ENCODE measurements at regions not wholly inside any gene's neighbourhood (a gene's known extent, or its start where the extent isn't known, plus 50 kb on each side); places are given as distances from the start of the nearest gene placed in this dataset.

DNA sequence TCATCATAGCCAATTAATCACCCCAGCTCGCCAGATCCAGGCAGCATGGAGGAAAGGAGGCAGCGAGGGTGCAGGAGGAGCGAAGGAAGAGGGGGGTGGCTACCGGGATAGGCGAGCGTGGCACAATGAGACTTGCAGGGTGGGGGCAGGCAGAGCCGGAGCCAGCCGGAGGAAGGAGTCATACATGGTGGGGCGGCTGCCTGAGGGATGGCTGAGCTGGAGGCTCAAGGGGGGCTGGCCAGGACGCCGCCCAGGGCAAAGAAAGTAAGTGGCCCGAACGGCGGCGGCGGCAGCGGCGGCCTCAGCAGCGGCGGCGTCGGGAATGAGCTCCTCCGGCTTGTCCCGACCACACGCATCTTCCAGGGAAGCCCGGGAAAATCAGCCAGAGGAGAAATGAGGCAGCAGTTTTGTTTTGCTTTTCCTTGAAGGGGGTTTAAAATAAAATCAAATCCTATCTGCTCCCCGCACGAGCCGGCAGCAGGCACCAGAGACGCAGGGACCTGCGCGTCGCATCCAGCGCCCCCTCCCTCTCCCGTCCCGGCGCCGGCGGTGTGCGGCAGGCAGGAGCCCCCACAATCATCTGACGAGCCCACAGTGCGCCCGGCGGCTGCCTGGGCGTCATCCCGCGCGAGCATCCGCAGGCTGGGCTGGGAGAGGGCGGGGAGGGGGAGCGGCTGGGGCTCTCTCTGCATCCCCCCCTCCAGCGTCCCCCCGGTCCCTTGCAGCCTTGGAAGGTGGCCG lies 263.6 kb downstream of the CTTN start:
- no peak for DNase-seq

DNA sequence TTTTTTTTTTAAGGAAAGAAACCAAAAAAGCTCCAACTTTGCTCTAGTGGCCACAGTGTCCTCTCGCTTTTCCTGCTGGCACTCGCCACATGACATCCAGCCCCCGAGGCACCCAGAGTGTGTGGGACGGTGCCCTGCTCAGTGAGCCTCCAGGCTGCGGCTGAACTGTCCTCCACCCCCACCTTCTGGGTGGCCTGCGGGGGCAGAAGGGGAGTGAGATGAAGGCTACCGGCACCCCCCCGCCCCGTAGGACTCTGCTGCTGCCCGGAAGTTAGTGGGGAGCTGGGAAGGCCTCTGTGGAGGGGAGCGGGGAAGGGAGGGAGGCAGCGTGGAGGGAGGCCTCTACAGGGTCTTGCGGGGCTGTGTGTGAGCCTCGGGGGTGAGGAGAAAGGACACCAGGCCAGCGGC lies 264.4 kb downstream of the CTTN start:
- DNase-seq, result no peak

DNA sequence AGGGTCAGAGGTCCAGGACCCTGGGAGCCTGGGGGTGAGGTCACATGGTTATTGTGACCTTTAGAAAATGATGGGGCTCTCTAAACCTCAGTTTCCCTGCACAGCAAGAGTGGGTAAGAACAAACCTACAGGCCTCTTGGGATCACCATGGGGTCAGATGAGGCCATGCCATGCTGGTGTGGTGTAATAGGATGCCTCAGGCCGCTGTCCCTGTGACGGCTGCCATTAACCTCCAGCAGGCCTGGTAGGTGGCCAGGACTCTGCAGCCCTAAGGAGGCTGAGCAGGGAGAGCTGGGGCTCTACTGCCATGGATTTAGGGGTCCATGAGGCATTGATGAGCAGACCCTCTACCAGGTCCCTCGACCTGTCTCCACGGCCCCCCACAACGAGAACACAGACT lies 265.5 kb downstream of the CTTN start:
- DNase-seq, result no peak

DNA sequence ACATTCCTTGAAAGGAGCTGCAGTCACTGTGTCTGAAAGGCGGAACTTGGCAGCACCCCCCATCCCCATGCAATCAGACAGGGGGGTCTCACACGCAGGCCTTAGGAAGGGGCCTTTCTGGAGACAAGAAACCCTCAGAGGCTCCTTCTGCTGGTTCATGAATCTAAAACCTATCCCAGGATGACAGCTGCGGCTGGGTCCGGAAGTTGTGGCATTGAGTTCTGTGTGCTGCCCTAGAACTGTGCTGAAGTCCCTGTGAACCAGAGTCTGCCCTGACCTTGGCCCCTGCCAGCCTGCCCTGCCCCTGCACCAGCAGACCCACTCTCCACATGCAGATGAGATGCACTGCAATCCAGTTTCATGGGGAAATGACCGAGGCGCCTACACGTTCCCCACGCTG lies 268.0 kb downstream of the CTTN start:
- DNase-seq, result no peak

DNA sequence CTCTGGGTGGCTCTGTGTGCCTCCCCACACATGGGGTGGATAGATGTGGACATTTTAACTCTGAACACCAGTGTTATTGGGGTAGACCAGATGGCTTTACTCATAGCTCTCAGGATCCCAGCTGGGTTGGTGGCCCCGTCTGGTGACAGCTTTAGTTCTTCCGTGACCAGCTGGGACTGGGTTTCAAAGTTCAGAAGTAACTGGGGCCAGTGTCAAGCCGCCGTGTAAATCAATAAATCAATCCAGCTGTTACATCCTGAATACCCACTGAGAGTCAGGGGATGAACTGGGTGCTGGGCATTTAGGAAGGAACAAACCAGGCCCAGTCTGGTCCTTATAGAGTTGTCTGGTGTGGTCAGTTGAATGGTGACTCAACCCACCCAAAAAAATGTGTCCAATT lies 269.4 kb downstream of the CTTN start:
- DNase-seq, result peak in 1 of 2 experiments; percentile 51

DNA sequence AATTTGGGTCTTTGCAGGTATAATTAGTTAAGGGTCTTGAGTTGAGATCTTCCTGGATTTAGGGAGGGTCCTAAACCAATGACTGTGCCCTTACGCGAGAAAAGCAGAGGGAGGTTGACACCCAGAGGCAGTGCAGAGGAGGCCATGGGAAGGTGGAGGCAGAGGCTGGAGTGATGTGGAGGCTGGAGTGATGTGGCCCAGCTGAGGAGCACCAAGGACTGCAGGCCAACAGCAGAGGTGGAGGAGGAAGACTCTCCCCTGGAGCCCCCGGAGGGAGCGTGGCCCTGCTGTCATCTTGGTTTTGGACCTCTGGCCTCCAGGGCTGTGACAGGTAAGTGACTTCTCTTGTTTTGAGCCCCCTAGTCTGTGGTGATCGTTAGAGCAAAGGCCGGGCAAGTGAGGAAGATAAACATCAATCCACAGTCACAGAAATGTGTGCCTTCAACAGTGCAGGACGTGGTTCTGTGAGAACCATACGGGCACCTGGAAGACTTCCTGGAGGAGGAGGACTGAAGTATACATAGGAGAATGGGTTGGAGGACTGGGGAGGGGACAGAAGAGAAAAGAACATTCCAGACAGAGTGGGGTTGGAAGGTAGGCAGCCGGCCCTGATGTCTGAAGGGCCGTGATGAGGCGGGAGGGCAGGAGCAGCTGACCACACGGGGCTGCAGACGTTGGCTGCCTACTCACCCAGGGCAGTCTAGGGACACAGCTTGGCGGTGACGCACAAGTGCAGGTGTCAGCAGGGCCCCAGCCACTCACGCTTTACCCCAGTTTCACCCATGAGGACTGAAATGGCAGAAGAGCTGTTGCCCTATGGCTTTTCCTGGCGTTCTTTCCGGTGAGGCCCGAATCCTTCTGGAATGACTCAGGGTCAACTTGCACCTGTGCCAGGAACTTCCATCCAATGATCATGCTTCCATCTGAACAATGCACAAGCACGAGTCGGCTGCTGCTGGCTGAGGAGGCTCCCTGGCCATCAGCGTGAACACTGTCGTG lies 270.2 kb downstream of the CTTN start:
- no peak for DNase-seq

DNA sequence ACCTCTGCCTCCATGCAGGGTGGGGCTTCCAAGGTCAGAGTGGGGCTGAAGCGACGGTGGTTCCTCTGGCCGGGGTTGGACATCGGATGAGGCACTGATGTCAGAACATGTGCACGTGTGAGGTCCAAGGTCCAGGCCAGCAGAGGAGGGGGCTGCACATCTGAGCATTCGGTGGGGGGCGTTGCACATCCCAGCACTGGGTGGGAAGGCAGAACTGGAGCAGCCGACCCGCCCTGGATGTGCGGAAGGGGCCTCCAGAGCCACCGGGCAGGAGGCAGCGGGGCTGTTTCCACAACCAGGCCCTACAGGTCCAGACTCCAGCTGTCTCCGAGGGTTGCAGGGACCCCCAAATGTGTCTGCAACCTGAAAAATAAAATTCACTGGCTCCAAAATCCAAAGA lies 271.0 kb downstream of the CTTN start:
- DNase-seq, result no peak

DNA sequence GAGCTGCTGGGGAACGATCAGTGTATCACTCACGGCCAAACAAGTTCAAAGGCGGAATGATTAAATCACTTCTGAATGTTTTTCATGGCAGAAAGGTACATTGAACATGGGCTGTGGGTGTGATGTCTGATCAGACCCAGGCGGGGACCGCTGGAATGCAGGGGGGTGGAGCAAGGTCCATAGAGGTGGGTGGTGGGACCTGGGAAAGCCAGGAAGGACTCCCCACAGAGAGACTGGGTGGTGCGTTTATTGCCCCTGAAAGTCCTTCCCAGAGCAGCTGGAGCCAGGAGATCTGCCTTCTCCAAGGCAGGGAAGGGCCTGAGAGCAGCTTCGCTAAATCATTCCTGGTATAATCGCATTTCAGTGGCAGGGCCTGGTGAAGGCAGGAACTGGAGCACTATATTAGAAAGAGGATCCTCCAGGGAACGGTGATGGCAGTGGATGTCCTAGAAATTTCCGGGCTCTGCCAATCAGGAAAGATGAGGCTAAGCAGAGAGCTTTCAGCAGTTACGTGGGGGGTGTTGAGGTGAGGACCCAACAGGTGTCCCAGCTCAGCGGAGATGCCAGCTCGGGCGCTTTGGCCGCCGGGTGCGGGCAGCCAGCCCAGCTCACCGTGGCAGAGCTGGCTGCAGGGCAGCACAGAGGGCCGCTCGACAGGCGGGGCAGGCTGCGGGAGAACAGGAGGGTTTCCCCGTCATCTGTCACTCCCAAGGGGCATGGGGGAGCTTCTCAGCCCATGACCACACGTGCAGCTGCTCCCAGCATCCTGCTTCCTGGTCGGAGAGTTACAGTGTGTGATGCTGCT lies 271.7 kb downstream of the CTTN start:
- peak in 1 of 2 experiments; percentile 27 for DNase-seq

DNA sequence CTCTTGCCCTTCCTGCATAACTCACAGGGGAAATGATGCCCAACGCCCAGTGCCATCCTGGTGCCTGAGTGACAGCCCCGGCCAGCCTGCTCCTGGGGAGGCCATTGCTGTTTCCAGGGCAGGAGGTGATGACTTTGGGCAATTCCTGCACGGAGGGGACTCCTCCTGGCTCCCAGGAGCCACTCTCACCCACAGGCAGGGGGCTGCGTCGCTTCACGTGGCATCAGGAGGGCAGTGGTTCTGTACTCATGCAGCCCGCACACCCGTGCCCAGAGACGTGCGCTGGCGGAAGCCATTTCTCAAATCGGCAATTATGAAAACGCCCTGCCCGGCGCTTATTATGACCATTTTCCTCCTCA lies 272.3 kb downstream of the CTTN start:
- DNase-seq, result no peak

DNA sequence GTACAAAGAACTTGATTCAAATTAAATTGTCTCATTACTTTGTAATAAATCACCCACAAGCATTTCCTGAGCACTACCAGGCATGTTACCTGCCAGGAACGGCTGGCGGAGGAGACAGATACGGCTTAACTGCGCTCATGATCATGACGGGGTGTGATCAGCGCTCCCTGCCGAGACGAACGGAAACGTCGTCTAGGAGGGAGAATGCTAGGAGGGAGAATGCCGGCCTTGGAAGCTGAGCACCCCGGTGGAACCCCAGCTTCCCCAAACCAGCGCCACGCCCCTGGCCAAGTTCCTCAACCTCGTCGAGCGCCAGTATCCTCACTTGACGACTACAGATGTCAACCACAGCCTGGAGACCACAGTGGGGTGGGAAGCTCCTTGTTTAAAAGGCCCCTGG lies 272.8 kb downstream of the CTTN start:
- DNase-seq, result peak in 1 of 2 experiments; percentile 28

DNA sequence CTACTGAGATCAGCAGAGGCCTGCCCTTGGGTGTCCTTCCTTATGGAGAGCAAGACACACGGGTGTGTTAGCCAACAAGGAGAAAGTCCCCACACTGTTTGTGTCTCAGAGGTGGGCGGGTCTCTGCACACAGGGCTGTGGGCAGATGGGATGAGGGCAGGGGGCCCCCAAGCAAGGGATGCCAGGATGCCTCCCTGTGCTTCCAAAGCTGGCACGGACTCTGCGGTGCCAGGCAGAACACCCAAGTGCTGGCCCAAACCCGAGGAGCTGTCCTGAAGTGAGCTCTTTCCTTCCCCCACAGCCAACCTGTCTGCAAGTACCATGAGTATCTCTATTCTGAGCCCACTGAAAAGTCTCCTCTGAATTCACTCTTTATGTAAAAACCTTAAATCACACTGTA lies 273.3 kb downstream of the CTTN start:
- no peak for DNase-seq

DNA sequence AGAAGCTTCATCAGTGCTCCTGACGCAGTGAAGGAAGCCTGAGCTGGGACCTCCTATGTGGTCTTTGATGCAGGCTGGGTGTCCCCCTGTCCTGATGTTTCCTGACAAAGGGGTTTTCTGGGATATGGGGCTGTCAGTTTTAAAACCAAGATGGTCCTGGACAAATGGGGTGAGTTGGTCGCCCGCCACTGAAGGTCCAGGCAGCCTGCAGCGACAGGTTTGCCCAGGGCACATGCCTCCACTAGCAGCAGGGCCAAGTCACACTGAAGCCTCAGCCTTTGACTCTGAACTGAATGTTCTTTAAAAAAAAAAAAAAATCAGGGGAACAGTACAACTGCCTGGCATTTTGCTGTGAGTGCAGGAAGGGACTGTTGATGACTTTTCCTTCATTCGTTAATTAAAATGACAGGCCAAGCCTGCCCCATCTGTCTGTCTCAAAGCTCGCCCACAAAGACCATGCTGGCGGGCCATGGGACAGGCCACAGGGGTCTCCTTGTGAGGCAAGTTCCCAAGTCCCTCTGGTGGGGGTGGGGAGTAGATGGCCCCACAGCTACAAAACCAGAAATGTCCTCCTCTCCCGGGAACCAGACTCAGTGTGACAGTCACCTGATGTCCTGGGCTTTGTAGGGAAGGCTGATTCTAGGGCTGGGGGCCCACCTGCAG lies 274.8 kb downstream of the CTTN start:
- no peak for DNase-seq

DNA sequence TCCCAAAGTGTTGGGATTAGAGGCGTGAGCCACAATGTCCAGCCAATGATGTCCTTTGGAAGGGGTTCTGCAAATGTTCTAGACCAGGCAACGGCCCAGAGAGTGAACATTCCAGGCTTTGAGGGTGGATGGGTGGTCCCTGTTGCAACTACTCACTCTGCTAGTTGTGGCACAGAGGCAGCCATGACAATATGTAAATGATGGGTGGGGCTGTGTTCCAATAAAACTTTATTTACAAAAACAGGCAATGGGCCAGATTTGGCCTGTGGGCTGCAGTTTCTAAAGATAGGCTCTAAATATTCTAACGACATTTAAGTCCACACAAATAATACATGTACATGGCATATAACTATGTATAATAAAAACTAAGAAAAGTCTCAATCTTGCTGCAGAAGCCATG lies 276.3 kb downstream of the CTTN start:
- no peak for DNase-seq

DNA sequence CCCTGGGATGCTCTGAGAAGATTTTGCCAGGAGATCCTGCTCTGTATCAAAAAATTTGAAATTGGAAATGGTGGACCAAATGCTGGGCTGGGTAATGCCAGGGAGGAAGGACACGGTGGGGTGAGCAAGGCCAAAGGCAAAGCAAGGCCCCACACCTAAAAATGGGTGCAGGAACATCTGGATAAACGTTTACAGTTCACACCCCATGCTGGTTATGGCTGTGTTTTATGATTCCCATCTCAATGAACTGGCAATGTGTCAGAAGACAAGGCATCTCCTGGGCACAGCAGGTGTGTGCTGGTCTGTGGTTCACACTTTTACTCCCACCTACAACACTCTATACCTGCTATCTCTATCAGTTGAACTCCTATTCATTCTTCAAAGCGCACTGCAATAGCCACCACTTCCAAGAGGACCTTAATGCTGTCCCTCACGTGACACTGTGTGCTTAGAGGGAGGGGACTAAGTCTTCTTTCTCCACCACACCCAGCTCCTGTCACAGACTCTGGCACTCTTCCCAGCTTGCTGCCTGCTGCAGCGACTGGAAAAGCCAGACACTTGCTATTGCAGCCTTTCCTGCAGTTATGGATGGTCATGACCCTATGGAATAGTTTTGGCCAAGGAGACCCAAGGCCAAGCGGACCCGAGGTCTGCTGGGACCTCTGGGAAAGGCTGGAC lies 277.5 kb downstream of the CTTN start:
- DNase-seq, result no peak

DNA sequence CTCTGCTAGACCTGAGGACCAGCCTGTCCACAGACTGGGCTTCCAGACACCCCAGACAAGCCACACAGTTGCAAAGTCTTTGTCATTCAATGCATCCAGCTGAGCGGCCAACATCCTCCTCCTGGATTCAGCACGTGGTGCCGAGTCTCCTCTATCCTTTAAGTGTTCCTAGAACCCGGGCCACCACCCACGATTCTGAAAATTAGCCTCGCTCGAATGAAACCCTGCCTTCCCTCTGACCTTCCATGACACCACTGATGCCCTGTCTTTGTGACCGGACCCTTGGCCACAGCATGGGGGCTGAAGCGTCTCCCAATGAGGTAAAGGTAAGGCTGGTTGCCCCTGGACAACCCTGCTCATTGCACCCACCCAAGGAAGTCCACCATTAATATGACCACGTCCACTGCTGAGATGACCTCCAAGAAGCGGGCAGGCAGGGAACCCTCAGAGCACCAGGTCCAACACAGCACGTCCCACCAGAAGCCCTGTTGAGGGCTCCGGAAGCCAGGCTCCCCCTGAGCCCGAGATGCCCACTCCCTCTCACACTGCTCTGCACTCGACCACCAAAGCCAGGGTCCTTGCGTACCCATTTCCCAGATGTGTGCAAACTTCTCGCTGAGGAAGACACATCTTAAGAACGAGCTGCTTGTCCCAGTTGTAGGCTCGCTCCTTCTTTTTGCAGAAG lies 279.0 kb downstream of the CTTN start:
- DNase-seq, result no peak

DNA sequence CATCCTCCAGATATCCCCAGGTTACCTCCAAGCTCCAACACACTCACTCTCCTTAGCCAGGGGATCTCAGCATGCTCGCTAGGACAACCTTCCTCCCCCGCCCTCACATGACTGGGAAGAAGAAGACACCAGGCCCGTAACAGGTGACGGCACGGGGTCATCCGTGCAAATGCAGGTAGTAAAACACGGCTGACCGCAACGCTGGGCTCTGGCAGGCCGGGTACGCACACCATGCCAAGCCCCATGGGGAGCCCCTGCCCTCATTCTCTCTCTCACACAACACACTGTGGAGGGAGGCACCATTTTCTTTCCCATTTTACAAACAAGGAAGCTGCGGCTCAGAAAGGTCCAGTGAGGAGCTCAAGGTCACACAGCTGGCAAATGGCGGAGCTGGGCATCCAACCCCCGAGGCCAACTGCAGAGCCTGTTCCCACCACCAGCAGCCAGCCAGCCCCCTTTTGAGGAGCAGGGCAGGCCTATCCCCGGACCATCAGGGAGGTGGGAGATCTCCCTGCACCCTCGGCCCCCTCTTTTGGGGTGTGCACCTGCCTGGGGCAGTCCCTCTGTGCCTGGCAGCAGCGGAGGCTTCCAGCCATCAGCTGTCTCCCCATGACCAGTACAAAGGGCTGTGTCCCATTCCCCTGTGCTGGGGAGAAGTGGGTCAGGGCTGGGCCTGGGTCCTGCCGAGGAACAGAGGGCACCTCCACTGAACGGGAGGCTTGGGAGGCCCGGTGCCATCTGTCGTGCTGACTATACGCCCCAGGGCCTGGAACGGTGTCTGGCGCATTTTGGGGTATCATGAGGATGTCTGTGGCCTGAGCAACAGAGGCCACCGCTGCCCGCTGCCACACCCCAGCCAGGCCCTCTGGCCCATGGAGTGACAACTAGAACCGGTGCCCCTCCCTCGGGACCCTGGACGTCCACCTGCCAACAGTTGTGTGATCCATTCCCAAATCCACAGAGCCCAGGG lies 280.9 kb downstream of the CTTN start:
- DNase-seq, result no peak

DNA sequence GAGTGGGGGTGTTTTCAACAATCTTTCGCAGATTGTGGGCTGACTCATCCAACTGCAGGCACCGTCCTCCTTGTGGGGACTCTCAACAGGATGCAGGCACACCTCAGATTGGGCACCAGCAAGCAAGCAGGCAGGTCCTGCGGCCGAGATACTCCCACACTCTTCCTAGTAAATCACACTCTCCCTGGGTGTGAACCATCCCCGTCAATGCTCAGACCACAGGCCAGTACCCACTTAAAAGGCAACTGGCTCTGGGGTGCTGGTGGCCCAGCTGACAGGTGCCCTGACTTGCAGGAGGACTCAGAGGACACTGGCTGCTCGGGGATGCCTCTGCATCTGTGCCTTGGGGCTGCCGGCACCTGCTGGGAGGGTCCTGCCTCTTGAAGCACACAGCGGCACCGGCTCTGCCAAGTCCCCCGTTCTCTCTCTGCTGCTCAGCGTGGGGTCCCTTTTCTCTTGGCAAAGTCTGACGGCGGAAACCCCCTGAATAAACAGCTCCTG lies 282.5 kb downstream of the CTTN start:
- DNase-seq, result no peak

DNA sequence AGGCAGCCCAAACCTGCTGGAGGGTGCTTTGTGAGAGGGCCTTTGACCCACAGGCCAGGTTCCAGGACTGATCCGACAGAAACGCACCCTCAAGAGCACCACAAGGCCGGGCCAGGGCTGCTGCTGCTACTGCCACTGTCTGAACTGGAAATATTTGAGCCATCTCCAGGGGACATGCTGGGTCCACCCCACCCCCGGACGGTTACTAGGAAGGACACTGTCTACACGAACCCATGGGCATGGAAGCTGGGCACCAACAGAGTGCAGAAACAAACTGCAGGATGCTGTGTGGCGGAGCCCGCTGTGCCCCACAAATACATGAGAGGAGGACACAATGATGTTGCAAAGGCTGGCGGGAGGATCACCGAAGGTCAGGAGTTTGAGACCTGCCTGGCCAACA lies 283.7 kb downstream of the CTTN start:
- DNase-seq, result no peak

DNA sequence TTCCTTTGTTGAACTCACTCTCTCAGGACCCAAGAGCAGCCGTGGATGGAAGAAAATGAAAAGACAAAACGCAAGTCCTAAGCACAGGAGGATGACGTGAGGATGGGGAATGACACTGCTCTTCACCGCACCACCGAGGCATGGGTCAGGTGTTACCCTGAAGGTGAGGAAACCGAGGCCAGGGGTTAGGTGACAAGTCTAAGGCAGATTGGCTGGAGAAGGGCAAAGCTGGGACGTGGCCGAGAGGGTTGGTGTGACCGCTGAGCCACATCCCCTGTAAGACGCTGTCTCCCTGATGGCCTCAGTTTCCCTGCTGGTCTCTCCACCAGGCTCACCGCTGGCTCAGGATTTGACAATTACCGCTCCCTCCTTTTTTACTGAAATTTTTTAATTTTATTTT lies 284.4 kb downstream of the CTTN start:
- DNase-seq, result no peak

DNA sequence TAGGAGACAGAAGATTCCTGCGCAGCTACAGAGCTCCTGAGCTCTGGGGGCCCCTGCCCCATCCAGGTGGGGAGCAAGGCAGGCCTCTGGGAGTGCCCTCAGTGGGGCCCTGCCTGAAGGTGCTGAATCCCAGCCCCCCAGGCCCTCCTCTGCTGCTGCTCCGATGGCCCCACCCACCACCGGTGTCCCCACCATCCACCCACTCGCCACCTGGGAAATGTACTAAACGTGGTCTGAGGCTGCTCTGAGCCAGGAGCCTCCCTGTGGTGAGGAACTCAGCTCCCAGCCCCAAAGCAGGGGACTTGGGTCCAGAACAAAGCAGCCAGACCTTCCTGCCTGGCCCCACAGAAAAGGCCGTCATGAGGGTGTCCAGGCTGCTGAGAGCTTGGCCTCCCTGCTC lies 289.4 kb downstream of the CTTN start:
- DNase-seq, result no peak

Measured in NCI-H524 (cell line).